Left kidney (tissue), 1 donor: ENCODE measurements at regions not wholly inside any gene's neighbourhood (a gene's known extent, or its start where the extent isn't known, plus 50 kb on each side); places are given as distances from the start of the nearest gene placed in this dataset.
"Not testable (repeated sequence)": the region's sequence is repeated elsewhere in the genome, so short reads cannot be mapped to it uniquely, and the experiment has no call there.

Experiments used
- DNase-seq: peaks from one replicate; pipeline ENCODE4 v3.0.0-alpha.2; 2013

DNA sequence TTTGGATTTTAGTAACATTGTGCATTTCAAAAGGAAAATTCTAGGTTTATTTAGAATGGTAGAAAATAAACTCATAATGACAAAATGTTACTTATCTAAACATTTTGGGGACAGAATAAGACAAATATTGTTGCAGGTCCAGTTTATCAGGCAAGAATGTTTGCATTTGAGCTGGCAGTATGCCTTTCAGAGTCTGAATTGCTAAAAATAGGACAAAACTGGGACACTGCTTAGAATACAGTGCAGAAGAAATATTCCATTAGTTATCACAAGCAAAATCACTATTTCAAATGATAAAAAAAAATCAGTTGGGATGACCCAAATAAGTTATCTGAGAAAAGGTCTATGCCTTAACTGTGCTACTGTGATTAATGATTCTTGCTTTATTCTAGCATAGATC is 870.3 kb upstream of the MIR17HG start:
- DNase-seq, result no peak

DNA sequence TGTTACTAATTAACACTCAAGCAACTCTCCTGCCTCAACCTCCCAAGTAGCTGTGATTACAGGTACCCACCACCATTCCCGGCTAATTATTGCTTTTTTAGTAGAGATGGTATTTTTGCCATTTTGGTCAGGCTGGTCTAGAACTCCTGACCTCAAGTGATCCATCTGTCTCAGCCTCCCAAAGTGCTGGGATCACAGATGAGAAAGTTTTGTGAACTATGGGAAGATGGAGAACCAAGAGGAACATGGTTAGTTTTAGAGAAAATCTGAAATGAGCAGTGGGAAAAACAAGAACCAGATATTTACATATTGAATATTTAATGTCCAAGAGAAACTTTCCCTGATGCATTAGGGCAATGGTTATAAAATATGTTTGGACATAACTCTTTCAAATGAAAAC is 863.6 kb upstream of the MIR17HG start:
- no peak for DNase-seq

DNA sequence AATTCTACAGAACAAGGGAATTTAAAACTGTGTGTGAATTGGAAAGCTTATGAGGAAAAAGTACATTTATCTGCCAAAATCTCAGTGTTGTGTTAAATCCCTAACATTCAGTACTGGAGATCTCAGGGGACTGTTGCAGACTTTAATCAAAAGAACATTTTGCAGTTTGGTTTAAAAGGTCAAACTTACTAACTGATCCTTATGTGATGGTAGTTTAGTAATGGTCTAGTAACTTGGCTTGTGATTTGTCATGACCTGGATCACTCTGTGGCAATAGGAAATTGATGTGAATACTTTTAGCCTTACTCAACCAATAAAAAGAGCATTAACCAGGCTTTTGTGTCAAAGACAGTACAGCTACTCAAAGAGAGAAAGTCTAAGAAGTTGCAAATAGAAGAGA is 862.1 kb upstream of the MIR17HG start:
- no peak for DNase-seq

DNA sequence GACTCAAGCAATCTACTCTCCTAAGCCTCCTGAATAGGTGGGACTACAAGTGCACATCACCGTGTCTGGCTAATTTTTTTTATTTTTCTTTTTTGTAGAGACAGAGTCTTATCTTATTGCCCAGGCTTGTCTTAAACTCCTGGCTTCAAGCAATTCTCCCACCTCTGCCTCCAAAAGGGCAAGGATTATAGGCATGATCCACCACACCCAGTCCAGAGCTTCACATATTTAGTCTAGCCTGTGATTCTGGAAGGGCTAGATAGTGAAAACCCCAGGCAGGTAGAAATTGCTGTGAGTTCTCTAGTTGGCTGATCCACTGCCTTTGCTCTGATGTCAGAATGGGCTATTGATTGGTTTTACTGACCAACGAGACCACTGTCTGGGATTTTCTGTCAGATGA is 854.6 kb upstream of the MIR17HG start:
- DNase-seq, result no peak

DNA sequence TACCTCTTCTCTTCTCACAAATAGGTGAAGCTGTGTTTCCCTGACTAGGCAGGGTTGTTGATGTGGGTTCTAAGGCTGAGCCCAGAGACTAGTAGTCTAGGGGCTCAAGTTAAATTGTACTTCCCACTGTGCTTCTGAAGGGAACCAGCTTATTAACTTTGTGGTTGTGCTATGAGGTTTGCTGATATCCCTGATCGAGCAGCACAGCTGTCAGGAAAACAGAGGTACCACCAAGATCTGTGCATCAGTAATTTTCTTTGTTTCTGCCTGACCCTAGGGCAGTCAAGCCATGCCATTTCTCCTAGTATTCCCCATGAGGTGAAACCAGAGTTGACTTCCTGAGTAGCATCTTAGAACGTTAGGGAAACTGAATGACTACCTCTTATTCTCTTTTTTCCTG is 853.8 kb upstream of the MIR17HG start:
- no peak for DNase-seq

DNA sequence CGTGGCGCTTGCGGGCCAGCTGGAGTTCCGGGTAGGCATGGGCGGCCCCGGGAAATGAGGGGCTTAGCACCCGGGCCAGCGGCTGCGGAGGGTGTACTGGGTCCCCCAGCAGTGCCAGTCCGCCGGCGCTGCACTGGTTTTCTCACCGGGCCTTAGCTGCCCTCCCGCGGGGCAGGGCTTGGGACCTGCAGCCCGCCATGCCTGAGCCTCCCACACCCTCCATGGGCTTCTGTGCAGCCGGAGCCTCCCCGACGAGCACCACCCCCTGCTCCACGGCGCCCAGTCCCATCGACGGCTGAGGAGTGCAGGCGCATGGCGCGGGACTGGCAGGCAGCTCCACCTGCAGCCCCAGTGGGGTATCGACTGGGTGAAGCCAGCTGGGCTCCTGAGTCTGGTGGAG is 852.6 kb upstream of the MIR17HG start:
- DNase-seq, result not testable (repeated sequence)

DNA sequence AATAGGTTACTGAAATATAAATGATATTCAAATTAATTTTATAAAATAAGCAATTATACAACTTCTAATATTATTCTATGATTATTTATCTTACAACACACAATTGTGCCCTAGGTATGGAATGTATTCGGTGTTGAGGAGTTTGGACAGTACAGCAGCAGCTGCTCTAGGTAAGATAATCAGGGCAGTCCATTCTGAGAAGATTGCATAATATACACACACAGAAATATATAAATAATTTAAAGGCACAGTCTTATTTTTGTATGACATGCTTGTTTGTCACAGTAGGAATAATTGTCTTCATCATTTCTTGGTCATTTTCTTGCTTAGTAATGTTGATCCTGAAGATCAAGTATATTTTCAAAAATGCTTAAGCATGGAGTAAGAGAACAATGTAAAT is 849.4 kb upstream of the MIR17HG start:
- DNase-seq, result no peak

DNA sequence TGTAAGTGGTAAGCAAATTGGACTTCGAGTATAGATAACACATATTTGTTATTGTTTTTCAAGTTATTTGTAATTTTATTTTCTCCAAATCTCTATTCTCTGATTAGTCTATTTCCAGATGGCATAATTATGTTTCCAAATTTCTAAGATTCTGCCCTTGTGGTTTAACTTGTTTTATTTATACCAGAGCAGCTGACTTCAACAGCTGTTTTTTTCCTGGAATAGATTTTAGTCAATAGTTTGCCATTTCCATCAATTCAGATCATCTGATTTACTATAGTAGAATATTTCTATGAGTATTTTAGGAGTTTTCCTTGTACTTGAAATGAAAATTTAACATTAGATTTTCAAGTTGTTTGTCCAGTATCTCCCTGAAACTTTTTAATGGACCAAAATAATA is 848.7 kb upstream of the MIR17HG start:
- DNase-seq, result no peak

DNA sequence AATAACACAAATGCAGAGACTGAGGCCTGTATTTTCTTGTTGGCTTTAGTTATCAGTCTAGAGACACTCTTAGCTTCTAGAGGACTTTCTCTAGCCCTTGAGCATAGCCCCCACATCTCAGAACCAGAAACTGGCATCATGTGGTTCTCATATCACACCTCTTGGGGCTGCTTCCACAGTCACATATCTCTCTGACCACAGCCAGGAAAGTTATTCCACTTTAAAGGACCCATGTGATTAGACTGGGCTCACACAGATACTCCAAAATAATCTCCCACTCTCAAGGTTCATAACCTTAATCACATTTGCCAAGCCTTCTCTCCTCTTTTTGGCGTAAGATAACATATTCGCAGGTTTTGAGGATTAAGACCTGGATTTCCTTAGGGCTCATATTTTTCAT is 846.9 kb upstream of the MIR17HG start:
- no peak for DNase-seq

DNA sequence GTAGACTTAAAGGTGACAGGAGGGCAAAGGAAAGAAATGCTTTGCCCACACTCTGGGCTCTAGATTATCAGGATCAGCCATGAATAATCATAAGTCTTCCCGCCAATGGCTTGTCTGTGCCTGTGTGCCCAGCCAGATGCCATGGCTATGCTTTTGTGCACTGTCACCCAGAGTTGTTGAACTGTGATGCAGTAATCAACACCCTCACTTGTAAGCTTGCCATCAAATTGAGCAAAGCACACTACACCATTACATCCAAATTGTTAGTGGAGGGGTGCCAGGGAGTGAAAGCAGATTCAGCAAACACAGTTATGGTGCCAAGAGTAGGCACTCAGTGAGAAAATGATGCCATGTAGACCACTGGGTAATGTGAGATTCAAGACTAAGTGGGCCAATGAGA is 845.3 kb upstream of the MIR17HG start:
- no peak for DNase-seq

DNA sequence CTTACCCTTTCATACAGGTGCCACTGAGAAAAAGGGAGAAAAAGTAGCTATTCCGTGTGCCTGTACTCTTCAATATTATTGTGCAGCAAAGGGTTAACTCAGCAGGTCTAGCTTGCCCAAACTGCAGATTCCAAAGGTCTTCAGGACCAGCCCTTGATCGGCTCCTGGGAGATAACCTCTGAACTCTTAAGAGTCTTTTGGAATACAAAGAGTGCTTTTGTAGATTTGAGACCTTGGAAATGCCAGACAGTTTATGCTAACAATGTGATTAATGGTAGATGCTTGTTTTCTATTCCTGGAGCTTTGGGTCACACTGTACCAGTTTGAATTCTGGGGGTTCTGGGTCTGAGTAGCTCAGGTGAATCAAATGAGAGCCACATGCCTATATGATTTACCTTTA is 844.7 kb upstream of the MIR17HG start:
- DNase-seq, result no peak

DNA sequence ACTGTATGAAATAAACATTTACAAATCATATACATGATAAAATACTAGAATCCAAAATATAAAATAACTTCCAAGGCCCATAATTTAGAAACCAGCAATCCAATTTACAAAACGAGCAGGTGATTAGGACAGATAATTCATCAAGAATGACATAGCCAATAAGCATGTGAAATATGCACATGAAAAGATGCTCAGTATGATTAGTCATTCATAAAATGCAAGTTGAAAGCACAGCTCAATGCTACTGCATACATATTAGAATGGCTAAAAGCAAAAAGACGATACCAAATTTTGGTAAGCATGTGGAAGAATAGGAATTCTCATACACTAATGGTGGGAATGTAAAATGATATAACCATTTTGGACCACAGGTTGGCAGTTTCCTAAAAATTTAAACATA is 837.2 kb upstream of the MIR17HG start:
- DNase-seq, result no peak

DNA sequence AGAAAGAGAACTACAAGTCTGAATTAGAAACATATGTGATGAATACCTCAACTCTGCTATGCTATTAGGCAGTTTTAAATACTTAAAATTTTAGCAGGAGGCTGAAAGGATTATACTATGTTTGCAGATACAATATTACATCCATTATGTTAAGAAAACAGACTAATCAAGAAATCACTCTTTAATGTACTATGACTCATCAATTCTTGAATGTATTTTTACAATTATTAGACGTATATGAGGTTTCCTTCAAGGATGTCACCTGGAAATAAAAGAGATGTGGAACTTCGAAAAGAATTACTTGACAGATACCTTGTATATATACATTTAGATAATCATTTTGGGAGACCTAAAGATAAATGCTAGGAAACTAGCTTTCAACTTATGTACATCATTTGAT is 835.6 kb upstream of the MIR17HG start:
- no peak for DNase-seq

DNA sequence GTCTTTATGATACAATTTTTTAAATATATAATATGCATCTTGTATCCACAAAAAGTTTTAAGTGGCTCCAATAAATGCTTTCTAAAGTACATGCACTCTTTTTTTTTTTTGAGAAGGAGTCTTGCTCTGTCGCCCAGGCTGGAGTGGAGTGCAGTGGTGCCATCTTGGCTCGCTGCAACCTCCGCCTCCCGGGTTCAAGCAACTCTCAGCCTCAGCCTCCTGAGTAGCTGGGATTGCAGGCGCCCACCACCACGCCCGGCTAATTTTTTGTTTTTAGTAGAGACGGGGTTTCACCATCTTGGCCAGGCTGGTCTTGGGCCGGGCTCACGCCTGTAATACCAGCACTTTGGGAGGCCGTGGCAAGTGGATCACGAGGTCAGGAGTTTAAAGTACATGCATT is 832.8 kb upstream of the MIR17HG start:
- not testable (repeated sequence) for DNase-seq

DNA sequence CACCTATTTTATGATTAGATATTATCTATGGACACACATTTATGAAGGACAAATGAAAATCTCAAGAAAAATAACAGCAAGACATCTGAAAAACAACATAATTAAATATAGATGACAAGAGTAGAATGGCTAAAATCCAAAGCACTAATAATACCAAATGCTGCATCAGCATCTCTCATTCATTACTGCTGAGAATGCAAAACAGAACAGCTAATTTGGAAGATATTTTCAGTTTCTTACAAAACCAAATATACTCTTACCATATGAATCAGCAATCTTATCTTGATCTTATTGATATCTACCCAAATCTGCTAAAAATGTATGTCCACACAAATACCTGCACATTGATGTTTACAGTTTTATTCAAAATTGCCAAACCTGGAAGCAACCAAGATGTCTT is 829.1 kb upstream of the MIR17HG start:
- no peak for DNase-seq

DNA sequence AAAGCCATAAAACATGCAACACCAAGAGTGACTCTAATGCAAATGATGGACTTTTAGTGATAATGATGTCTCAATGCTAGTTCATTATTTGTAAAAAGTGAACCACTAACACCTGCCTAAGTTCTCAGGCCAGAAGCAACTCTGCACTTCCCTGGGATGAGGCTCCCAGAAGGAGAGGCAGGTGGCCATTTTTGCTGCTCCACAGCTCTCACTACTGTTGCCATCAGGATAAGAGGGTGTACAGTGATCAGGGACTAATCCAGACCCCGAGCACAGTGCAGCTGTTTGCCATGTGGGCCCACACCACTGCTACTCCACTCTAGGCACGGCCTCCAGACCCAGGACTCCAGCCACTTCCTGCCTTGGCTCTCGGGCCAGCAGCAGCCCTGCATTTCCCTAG is 828.3 kb upstream of the MIR17HG start:
- DNase-seq, result no peak

DNA sequence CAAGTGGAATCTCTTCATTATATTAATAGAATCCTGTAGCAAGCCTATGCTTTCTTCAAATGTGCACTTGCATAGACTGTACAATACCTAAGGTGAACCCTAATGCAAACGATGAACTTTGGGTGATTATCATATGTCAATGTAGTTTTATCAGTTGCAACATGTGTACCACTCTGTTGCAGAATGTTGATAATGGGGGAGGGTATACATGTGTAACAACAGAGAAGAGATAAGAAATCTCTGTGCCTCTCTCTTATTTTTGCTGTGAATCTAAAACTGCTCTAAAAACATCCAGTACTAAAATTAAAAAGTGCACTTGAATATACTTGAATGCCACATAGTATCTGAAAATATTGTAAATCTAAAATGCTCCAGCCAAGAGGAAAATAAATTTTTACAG is 820.8 kb upstream of the MIR17HG start:
- DNase-seq, result no peak

DNA sequence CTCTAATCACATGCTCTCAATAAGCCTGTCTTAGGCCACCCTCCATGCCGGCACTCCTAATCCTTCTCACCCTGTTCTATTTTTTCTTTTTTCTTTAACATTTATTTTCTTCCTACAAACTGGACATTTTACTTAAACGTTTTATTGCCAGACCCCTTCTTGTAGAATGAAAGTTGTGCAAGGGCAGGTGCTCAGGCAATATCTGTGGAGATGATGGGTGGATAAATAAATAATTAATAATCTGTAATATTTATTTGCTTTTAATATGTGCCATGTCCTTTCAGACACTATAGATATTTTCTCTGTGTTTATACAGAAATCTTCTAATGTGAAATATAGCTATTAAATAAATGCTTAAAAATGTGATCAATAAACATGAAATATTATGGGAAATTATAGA is 815.7 kb upstream of the MIR17HG start:
- no peak for DNase-seq

DNA sequence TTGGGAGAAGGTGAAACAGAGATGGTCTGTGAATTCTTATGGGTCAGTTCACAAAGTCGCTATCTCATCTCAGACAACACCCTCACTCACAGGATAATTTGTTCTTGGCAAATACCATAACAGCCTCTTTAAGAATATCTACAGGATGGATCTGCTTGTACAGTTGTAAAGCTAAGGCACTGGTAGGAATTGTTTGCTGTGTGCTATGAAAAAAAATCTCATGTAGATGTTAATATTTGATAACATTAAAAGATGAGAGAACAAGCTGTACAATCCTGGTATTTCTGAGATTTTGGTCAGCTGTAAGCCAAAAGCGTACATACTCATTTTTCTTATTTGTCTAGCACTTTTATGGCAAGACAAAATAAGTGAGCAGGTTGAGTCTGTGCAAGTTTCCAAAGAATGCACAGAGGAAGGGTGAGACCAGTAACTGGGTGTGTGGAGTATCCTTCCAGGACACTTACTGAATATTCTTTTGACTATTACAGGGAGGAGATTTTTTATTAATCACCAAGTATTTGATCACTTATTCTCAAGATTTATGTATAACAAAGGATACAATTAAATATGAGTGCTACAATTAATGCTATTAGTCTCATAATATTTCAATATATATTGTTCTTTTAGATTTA is 814.5 kb upstream of the MIR17HG start:
- no peak for DNase-seq

DNA sequence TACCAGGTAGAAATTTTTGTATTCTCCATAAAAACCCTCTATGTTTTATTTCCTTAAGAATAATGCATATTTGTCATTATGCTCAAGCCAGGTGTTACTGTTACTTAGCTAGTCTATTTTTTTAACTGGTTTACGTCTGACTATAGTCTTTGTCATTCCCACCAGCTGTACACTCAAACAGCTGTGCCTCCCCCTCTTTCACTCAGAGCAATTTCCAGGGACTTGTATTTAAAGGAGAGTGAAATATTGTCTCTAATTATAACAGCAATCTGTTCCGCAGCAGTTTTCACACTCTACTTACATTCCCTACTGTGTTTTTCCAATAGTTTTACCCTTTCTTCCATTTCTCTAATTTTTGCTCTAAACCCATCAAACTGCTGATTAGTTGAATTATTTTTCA is 813.6 kb upstream of the MIR17HG start:
- DNase-seq, result no peak

DNA sequence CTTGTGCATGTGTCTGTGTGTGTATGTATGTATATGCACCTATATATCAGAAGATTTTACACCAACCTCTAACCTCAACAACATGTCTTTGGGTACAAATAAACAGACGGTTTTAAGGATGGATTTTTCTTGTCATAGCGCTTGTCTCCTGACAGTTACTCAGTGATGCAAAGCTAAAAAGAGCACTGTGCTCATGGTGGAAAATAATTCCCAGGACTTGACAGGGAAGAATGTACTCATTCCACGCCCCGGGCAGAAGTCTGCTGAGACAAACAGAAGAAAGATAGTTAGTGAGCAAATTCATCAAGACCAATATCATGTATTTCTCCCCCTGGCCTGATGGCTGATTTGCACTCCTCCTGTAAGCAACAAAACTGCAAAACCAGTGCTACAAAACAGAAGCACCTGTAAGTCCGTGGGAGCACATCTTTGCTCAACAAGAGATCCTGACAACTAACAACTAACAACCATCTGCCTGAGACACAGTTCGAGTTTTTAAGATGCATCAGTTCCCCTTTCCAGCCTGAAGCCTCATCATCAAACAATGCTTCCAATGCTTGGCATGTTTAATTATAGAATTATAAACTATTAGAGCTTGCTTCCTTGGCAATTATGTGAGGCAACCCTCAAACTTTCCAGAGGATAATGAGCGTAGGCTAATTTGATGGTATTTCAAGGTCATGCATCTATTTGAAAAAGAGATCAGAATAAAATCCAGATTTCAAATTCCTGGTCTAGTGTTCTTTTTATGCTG is 812.7 kb upstream of the MIR17HG start:
- no peak for DNase-seq

DNA sequence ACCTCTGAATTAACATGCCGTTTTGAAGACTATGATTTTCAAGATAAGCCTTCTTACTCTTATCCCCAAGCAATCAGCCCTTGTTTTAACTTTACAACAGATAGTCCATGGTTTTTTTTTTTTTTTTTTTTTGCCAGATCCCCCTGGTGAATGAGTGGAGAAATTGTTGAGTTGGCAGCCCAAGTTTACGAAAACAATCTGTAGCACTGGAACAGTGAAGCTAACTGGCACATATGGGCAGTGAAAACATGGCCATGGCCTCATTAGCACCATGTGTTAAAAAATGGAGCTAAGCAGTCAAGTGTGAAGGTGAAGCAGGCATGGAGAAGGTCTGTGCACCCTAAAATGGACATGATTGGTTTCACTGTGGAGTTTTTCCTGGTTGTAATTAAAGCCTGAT is 812.1 kb upstream of the MIR17HG start:
- no peak for DNase-seq

DNA sequence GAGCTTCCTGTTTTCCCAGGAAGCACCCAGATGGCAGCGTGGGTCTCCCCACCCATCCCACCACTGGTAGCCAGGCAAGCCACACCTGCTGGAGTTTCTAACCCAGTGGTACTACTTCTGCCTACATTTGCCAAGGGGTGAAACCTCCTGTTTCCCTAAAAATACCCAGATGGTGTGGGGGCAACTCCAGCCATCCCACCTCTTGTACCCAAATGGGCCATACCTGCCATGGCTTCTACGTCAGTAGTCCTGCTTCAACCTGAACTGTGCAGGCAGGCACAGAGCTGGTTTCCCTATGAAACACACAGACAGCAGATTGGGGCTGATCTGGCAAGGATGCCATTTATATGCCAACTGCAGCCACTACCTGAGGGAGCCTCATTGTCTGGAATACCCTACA is 809.4 kb upstream of the MIR17HG start:
- DNase-seq, result no peak

DNA sequence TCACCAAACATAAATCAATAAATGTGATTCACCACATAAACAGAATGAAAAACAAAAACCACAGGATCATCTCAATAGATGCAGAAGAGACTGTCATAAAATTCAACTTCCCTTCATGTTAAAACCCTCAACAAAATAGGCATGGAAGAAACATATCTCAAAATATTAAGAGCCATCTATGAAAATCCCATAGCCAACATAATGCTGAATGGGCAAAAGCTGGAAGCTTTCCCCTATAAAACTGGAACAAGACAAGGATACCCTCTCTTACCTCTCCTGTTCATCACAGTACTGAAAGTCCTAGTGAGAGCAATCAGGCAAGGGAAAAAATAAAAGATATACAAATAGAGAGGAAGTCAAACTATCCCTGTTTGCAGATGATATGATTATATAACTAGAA is 806.1 kb upstream of the MIR17HG start:
- DNase-seq, result no peak
